Smooth muscle cell (in vitro differentiated cells): ENCODE measurements at regions not wholly inside any gene's neighbourhood (a gene's known extent, or its start where the extent isn't known, plus 50 kb on each side); places are given as distances from the start of the nearest gene placed in this dataset.

Source experiments
- DNase-seq: peaks from one replicate; lab custom pipeline; 2025; ENCODE audit not compliant: unreplicated experiment; lab: John Stamatoyannopoulos, UW
- H2AFZ ChIP-seq: fragments of 200-600 bp; sonication (generic); 2 replicates; pipeline ENCODE4 v1.6.0; 2016; ENCODE audit warnings: antibody characterized with exemption, low read depth, mild to moderate bottlenecking
- H3F3A ChIP-seq: fragments of 200-600 bp; sonication (generic); 2 replicates; pipeline ENCODE4 v1.6.0; 2017; ENCODE audit warnings: antibody characterized with exemption, low read depth
- H3K27ac ChIP-seq: fragments of 200-600 bp; sonication (generic); 2 replicates; pipeline ENCODE4 v1.5.1; 2016; ENCODE audit warnings: low read depth, mild to moderate bottlenecking
- H3K27me3 ChIP-seq: fragments of 200-600 bp; sonication (generic); 2 replicates; pipeline ENCODE4 v1.6.1; 2016; ENCODE audit warnings: low read depth, mild to moderate bottlenecking
- H3K36me3 ChIP-seq: fragments of 200-600 bp; sonication (generic); 2 replicates; pipeline ENCODE4 v1.5.1; 2016; ENCODE audit warnings: low read depth
- H3K4me1 ChIP-seq: fragments of 200-600 bp; sonication (generic); 2 replicates; pipeline ENCODE4 v1.5.1; 2016; ENCODE audit warnings: low read depth
- H3K4me2 ChIP-seq: fragments of 200-600 bp; sonication (generic); 2 replicates; pipeline ENCODE4 v1.6.0; 2016; ENCODE audit warnings: mild to moderate bottlenecking
- H3K4me3 ChIP-seq: fragments of 200-600 bp; sonication (generic); 2 replicates; pipeline ENCODE4 v1.5.1; 2016; ENCODE audit warnings: mild to moderate bottlenecking
- H3K79me2 ChIP-seq: fragments of 200-600 bp; sonication (generic); 2 replicates; pipeline ENCODE4 v1.6.0; 2016; ENCODE audit warnings: low read depth, mild to moderate bottlenecking
- H3K9ac ChIP-seq: fragments of 200-600 bp; sonication (generic); 2 replicates; pipeline ENCODE4 v1.6.0; 2016; ENCODE audit warnings: low read depth
- H3K9me3 ChIP-seq: fragments of 200-600 bp; sonication (generic); replicated peaks from 2 replicates; pipeline ENCODE4 v1.5.1; 2016; ENCODE audit warnings: low read depth
- H4K20me1 ChIP-seq: fragments of 200-600 bp; sonication (generic); 2 replicates; pipeline ENCODE4 v1.6.0; 2016; ENCODE audit warnings: low read depth
- WGBS: methylation state at CpG from one replicate; pipeline ENCODE4 v1.1.7; 2016; ENCODE audit warnings: low lambda C conversion rate; 5-methylcytosine and 5-hydroxymethylcytosine counted together
- TF ChIP-seq, protein P1 (sequence below): fragments of 200-600 bp; sonication (generic); IDR thresholded peaks from 2 replicates; pipeline ENCODE4 v1.5.1; 2017; ENCODE audit warnings: borderline replicate concordance, mild to moderate bottlenecking, antibody characterized with exemption; ENCODE audit not compliant: insufficient read depth, poor library complexity, severe bottlenecking

DNA sequence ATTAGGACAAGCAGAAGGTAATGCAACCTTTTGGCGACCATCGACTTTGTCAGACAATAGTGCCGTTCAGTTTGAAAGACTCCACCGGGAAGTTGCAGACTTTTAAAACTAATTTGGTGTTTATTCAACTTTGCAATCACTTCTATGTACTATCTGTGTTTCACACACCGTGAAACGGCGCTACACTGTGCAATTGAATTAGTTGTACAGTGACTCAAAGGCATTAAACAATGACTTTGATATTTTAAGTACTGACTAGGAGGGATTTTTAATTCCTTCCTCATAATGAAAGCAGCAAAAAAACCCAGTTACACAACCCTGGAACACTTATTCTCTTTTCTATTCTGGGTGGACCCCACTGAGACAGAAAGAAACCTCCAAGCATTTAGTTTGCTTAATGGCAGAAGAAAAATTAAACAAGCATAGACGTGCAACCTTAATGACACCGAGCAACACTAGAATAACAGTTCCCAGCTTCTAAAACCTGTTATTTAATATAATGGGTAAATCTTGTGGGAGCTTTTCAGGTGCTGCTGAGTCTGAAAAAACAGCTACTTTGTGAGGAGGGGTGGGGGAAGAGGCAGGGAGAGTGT lies 176.8 kb downstream of the LMO4 start:
- 82% methylated on average over 9 of the region's 9 CpGs for WGBS
- no peak overlapping the region for H3K4me3 ChIP-seq
- TF ChIP-seq, protein P1, sequence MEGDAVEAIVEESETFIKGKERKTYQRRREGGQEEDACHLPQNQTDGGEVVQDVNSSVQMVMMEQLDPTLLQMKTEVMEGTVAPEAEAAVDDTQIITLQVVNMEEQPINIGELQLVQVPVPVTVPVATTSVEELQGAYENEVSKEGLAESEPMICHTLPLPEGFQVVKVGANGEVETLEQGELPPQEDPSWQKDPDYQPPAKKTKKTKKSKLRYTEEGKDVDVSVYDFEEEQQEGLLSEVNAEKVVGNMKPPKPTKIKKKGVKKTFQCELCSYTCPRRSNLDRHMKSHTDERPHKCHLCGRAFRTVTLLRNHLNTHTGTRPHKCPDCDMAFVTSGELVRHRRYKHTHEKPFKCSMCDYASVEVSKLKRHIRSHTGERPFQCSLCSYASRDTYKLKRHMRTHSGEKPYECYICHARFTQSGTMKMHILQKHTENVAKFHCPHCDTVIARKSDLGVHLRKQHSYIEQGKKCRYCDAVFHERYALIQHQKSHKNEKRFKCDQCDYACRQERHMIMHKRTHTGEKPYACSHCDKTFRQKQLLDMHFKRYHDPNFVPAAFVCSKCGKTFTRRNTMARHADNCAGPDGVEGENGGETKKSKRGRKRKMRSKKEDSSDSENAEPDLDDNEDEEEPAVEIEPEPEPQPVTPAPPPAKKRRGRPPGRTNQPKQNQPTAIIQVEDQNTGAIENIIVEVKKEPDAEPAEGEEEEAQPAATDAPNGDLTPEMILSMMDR, result no peak

DNA sequence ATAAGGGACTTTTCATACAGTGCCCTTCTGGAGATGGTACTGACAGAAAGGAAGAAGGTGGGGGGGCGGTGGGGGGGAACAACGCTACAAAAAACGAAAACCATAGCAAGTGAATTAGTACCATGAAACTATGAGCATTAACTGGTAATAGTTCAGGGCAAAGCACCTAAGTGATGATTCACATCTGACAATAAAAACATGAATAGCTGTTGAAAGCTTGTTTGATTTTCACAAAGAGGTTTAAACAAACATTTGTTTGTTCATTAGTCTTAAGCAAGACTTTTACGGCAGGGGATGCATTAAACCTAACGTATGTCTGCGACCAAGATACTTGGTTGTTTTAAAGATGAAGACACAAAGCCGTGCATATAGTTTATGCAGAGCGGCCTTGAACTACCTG lies 177.5 kb downstream of the LMO4 start:
- 71% methylated on average over 8 of the region's 8 CpGs for WGBS
- no peak for DNase-seq
- TF ChIP-seq, protein P1, result no peak

More for the DNA sequence above, 176.8 kb downstream of the LMO4 start:
- Histone ChIP-seq H3F3A (no peaks in the 10 kb centered on the region), H3K9ac (no peak overlapping the region), H4K20me1 (no peaks in the 10 kb centered on the region), H3K4me1 (peaks cover 9% of the 10 kb centered on the region), H2AFZ (no peak overlapping the region), H3K27ac (no peak overlapping the region), H3K36me3 (no peaks in the 10 kb centered on the region), H3K9me3 (no peaks in the 10 kb centered on the region), H3K79me2 (no peaks in the 10 kb centered on the region), H3K4me2 (no peak overlapping the region), H3K27me3 (no peaks in the 10 kb centered on the region)
- no peak for DNase-seq

DNA sequence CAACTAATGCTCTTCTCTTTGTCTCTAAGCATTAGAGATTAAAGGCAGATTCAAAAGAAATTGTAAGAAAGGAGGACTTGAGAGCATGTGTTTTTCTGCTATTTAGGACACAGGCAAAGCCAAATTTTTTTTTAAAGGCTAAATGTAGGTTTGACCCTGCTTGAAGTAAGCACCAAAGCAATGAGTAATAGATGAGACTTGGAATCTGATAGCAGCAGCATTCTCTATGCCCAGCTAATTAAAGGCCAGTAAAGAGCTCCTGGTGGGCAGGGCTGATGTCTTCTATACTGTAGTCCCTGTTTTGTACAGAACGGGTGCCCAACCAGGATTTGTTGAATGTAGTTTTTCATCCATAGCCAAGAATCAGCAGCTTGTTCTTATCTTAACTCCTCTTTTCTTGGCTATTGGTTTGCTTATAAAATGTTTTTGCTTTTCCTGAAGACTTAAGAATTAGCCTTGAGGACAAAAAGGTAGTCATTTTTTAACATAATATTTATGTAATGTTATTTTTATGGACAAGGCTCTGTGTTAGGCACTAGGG lies 179.6 kb downstream of the LMO4 start:
- Histone ChIP-seq H3K27me3 (no peaks in the 10 kb centered on the region), H3K36me3 (no peaks in the 10 kb centered on the region), H3K27ac (no peak overlapping the region), H3K4me3 (no peak overlapping the region), H3K9ac (no peak overlapping the region), H3K4me2 (no peak overlapping the region), H3K4me1 (peaks cover 17% of the 10 kb centered on the region), H4K20me1 (no peaks in the 10 kb centered on the region), H3F3A (peaks cover 5% of the 10 kb centered on the region), H3K79me2 (no peaks in the 10 kb centered on the region), H3K9me3 (no peaks in the 10 kb centered on the region), H2AFZ (no peak overlapping the region)
- DNase-seq, result no peak
- WGBS, result 74% methylated on average over 1 of the region's 1 CpG
- TF ChIP-seq, protein P1, result no peak

More for the DNA sequence above, 177.5 kb downstream of the LMO4 start:
- no peak overlapping the region for H3K27ac ChIP-seq
- H3K4me2 ChIP-seq, result no peak overlapping the region
- H3K9ac ChIP-seq, result no peak overlapping the region
- H4K20me1 ChIP-seq, result no peaks in the 10 kb centered on the region
- no peaks in the 10 kb centered on the region for H3K9me3 ChIP-seq
- H3K36me3 ChIP-seq, result no peaks in the 10 kb centered on the region
- H3F3A ChIP-seq, result no peaks in the 10 kb centered on the region
- no peak overlapping the region for H3K4me3 ChIP-seq
- no peak overlapping the region for H2AFZ ChIP-seq
- H3K4me1 ChIP-seq, result peaks cover 9% of the 10 kb centered on the region
- no peaks in the 10 kb centered on the region for H3K79me2 ChIP-seq
- no peaks in the 10 kb centered on the region for H3K27me3 ChIP-seq

DNA sequence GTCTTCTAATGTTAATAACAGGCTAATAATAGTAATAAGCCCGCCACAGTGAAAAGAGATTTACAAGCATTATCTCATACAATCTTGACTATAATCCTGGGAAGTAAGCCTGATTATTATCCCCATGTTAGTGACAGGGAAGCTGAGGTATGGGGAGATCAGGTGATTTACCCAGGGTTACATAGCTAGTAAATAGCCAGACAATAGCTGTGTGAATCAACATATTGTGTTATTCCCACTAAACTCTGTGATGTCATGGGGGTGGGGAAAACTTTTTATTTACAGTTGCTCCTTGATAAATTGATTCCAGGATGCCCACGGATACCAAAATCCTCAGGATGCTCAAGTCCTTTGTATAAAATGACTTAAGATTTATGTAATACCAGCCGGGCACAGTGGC lies 181.9 kb downstream of the LMO4 start:
- Histone ChIP-seq H3F3A (peaks cover 10% of the 10 kb centered on the region), H3K4me3 (no peak overlapping the region), H4K20me1 (no peaks in the 10 kb centered on the region), H3K4me2 (no peak overlapping the region), H2AFZ (no peak overlapping the region), H3K27me3 (no peaks in the 10 kb centered on the region), H3K4me1 (peaks cover 17% of the 10 kb centered on the region), H3K9ac (no peak overlapping the region), H3K79me2 (no peaks in the 10 kb centered on the region), H3K36me3 (no peaks in the 10 kb centered on the region), H3K9me3 (no peaks in the 10 kb centered on the region), H3K27ac (no peak overlapping the region)
- DNase-seq, result no peak
- WGBS, result 97% methylated on average over 3 of the region's 3 CpGs
- TF ChIP-seq, protein P1, result no peak
